HG02870 (cell line): ENCODE measurements at regions not wholly inside any gene's neighbourhood (a gene's known extent, or its start where the extent isn't known, plus 50 kb on each side); places are given as distances from the start of the nearest gene placed in this dataset.
"Not testable (repeated sequence)": the region's sequence is repeated elsewhere in the genome, so short reads cannot be mapped to it uniquely, and the experiment has no call there.

Experiments
- ATAC-seq: cut with Tn5 transposase; IDR thresholded peaks from one replicate; pipeline ENCODE4 v1.9.1; 2021; ENCODE audit warnings: mild to moderate bottlenecking, moderate library complexity; ENCODE audit not compliant: unreplicated experiment

DNA sequence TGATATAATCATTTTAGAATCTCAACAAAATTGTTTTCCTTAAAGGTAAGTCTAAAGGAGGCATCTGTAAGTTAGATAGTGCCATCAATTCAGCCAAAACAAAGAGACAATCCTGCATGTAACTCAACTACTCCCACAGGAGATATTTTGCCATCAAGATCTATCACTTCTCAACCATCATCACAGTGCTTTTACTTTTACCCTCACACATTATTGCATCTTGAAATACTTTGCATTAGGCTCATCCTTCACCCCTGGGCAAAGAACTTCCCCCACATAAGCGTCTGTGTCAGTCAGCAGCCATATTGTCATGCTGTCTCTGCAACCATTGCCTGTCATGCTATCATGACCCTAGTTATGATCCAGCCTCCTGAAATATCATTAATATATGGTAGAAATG, 54.9 kb upstream of the NLGN1 start:
- ATAC-seq: no peak

DNA sequence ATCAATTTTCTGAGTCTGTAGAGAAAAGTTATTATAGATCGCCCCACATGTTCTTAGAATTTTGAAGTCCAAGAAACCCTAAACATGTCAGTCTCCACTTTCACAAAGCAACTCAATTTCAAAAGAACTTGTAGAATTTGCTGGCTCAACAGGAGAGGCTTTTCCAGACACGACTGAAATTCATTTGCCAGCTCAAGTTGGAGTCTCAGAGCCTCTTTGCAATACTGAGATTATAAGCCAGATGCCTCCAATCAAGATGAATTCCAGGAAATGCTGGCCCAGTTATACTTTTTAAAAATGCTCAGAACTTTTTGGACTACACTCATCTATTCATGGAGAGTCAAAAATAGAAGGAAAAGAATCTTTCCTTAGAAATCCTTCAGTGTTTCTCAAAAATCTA, 56.9 kb upstream of the NLGN1 start:
- ATAC-seq: no peak

DNA sequence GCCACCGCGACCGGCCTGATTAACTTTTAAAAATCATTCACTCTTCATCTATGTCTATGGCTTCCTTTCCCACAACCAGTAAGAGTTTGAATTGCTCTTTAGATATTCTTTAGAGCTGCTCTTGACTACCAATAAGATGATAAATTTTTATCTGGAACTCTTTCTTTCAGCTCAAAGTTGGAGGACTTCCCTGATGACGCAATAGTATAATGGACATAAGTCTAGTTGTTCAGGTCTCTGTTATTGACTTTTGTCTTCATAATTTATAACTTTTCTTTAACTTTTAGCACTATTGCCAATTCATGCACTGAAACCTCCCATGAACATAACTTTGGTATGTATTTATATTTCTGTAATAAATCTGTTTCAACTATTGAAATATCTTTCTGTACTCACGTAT, 61.3 kb upstream of the NLGN1 start:
- no peak for ATAC-seq

DNA sequence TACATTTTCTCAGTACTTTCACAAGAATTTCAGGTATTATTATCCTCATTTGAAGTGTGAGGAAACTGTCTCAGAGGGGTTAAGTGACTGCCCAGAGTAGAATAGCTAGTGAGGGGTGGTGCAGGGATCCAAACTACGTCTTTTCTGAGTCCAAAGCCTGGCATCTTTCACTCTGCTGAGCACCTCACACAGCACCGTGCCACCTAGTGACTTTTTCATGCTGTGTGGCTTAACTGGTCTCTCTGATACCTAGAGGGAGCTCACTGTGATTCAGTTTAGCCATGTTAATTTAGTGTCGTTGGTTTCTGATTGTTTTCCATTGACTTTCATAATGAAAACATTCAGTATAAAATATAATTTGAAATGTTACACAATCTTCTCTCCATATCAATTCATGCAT, 91.4 kb upstream of the NLGN1 start:
- no peak for ATAC-seq

DNA sequence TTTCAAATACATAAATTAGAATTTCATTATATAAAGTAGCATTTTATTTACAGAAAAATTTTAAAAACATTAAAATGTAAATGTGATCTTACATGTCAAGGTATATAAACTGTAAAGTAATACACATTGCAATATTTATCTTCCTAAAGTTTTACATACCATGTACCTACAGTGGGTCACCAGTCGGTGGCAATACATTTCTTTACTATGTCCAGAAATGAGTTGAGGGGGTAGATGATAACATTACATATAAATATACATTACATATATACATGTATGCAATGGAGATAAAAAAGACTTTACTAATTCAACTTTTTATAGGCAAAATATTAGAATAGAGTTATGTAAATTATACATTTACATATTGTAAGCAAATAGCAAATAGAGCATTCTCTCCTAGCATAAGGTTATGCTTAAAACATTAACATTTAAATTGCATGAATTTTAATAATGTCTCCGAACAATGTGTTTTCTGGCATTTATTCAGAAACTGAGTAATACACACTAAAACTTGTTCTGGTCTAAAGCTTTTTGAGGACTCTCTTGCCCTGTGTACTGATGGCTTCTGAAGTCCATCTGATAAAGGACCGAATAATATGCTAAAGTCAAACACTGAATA, 93.3 kb upstream of the NLGN1 start:
- no peak for ATAC-seq

DNA sequence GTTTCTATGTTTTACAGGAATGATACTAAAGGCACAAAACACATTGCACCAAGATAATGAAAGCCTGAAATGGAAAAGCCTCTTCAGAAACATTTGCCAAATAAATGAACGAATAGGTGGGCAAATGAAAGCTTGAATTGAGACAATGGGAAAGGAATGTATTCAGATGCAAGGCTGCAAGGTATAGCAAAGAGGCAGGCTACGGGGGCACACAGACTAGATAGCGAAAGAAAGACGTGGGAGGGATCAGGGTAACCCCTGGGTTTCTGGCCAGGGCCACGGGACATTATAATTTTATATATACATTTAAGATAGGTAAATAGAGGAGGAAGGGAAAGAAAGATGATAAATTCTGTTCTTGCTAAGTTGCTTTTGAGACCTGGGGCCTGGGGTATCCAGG, 95.9 kb upstream of the NLGN1 start:
- no peak for ATAC-seq

DNA sequence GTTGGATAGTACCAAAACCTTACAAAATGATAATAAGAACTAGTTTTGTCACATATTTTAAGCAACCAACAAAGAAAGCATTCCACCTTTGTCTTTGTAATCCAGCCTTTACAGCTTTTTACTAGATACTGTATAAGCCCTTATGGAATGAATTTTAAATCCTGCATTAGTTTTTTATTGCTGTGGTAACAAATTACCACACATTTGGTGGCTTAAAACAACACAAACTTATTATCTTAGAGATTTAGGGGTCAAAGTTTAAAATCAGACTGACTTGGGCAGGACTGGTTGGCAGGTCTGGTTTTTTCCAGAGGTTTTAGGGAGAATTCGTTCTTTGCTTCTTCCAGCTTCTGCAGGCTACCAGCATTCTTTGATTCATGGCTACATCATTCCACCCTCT, 108.5 kb upstream of the NLGN1 start:
- no peak for ATAC-seq

DNA sequence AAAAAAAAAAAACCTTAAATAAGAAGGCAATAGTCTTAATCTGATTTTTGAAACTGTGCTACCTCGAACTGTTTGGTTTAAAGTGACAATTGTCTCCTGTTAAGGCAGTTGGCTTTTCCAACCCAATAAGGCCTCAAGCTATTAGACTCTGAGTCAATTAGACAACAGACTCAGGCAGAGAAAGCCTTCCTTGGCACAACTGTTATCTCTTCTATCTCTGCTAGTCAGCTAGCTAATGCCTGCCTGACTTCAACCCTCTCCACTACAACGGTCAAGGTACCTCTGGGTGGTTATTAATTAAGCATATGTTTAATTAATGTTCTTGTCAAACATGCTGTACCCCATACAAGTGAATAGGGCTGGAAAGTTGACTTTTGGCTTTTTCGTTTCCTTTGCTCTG, 110.2 kb upstream of the NLGN1 start:
- ATAC-seq: no peak

DNA sequence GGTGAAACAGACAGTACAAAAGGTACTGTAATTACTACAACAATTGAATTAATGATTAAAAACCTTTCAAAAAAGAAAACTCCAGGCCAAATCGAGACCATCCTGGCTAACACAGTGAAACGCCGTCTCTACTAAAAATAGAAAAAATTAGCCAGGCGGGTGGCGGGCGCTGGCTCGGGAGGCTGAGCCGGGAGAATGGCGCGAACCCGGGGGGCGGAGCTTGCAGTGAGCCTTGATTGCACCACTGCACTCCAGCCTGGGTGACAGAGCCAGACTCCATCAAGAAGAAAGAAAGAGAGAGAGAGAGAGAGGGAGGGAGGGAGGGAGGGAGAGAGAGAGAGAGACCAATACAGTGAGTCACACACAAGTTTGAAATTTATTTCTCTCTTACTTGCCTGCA, 111.0 kb upstream of the NLGN1 start:
- ATAC-seq: not testable (repeated sequence)

DNA sequence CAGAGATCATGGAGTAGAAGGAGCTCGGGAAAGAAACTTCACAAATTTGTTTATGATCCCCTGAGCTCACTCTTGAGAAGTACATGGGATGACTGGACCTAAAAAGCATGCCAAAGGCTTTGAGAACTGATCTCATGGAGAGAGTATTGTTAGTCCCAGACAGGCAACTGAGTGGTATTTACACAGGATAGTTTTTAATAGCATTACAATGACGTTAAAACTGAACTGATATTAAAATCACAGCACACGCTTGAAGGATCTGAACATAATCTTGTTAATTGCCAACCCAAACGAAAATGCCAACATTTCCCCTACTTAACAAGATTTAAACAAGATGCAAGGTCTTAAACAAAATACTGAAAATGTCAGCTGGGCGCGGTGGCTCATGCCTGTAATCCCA, 113.2 kb upstream of the NLGN1 start:
- ATAC-seq: no peak

DNA sequence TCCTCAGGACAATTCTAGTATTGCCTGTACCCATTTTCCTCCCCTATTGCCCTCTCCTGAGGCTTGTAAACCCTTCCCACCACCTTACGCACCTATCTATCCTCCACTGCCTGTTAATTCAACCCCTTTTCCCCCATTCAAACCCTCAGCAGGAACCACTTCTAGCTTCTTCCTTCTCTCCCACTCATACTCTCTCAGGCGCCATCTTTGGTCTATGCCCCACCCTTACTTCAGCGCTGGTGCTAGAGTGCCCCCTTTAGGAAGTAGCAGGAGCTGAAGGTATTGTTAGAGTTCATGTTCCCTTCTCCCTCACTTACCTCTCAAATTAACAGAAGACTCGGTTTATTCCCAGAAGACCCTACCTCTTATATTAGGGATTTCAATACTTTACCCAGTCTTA, 121.8 kb upstream of the NLGN1 start:
- peak; percentile 74 for ATAC-seq

DNA sequence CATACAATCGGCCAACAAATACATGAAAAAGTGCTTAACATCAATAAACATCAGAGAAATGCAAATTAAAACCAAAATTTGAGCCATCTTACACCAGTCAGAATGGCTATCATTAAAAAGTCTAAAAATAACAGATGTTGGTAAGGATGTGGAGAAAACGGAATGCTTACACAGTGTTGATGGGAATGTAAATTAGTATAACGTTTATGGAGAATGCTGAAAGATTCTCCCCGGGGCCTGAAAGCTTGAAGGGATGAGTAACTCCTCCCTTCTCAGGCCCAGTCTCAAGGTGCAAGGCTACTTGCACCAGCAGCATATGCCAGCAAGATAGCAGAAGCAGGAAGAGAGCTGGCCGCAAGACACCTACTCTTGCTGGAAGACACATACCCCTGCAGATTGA, 123.7 kb upstream of the NLGN1 start:
- no peak for ATAC-seq

DNA sequence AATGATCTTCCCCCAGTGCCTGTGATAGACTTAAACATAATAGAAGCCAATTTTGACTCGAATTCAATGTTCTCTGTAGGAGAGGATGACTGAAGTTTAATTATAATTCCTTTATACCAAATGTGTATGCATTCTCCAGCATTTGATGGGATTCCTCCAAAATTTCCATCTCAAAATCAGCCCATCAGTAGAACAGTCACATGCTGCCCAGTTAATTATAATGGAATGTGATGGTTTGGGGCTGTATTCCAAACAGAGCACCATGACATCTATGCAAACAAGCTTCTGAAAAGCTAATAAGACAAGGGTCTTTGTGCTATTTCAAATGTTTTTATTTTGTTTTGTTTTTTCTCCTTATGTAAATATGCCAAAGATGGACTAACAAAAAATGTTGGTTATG, 127.7 kb upstream of the SPATA16 start:
- ATAC-seq: no peak

DNA sequence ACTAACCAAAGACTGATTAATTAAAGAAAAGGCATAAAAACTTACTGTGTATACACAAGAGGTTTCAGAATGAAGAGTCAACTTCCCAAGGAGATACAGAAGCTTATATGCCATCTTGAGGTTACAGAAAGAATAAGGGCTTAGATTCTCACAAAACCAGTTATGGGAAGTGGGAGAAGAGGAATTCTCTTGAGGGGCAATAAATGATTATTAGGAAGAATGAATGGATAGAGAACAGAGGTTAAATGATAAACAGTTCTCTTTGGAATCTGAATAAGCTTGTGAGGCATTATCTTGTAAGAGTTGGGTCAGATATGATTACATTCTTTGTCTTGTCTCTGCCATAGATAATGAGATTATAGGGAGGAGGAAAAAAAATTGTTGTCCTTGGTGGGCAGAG, 126.7 kb upstream of the SPATA16 start:
- ATAC-seq: no peak

DNA sequence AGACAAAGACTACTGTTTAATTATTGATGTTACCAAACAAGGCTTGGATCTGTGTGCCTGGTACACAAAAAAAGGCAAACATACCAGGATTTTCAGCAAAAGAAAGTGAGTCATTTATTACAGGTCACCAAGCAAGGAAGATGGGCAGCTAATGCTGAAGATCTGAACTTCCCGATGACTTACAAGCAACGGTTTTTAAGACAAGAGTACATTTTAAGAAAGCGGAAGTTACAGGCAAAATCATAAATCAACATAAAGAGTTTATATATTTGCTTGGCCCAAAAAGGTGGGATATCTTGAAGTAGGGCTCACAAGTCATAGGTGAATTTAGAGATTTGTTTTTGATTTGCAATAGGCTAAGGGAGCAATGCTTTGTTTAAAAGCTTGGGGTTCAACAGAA, 125.4 kb upstream of the SPATA16 start:
- ATAC-seq: no peak

DNA sequence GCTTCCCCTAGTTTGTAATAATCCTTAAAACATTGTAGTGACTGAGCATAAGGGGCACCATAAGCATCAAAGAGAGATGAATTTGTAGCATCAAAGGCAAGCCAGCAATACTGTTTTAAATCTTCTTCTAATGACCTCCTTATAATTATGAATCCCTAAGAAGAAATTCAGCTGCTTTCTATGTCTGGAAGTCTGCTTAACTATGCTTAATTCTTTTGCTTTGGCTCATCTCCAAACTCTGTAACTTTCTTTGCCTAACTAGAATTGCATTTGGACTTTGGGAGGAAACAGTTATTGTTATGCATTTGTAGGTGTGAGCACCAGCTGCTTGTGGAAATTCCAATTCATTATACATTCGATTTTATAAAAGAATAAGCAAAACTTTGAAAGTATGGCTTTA, 117.7 kb upstream of the SPATA16 start:
- ATAC-seq: no peak

DNA sequence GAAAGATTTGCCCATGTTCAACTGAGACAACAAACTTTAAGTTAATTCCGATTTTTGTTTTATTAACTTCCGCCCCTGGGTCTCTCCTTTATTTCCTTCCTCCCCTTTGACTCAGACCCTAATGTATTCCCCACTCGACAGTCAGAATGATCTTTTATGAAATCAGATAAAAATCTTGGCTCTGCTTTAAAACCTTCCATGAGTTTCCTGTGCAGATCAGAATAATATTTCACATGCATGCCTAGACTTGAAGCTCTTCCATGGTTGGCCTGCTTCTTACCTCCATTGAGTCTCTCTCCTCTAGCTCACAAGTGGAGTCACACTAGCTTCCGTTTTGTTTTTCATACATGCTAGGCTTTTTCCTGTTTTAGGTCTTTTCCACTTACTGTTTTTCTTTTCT, 116.8 kb upstream of the SPATA16 start:
- ATAC-seq: no peak

DNA sequence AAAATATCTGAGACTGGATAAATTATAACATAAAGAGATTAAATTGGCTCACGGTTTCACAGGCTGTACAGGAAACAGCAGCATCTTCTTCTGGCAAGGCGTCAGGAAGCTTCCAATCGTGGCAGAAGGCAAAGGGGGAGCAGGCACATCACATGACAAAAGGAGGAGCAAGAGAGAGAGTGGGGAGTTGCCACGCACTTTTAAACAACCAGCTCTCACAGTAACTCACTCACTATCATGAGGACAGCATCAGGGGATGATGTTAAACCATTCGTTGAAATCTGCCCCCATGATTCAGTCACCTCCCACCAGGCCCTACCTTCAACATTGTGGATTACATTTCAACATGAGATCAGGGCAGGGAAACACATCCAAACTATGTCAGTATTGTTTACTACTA, 114.5 kb upstream of the SPATA16 start:
- ATAC-seq: no peak

DNA sequence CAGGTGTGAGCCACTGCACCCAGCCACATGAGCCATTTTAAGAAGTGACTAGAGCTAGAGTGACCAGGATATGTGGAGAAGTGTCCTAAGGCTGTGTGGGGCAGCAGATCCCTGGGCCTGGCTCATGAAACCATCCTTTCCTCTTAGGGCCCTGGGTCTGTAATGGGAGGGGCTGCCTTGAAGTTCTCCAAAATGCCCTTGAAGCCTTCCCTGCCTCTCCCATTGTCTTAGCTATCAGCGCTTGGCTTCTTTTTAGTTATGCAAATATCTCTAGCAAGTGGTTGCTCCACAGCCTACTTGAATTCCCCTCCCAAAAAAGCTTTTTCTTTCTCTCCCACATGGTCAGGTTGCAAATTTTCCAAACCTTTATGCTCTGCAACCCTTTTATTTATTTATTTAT, 112.4 kb upstream of the SPATA16 start:
- ATAC-seq: no peak

DNA sequence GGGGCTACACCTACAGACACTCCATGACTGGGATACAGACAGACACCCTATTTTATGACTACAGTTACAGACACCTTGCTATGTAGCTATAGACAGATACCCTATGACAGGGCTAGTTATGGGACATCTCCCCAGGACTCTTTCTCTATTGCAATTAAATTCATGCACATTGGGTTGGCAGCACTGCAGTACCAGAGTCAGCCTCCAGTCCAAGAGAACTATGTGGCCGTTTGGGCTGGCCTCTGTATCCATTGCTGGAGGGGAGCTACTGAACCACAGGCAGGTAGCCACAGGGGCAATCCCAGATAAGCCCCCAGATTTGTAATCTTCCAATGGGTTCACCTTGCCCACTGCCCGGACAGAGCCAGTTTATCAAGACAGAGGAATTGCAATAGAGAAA, 108.4 kb upstream of the SPATA16 start:
- ATAC-seq: no peak

DNA sequence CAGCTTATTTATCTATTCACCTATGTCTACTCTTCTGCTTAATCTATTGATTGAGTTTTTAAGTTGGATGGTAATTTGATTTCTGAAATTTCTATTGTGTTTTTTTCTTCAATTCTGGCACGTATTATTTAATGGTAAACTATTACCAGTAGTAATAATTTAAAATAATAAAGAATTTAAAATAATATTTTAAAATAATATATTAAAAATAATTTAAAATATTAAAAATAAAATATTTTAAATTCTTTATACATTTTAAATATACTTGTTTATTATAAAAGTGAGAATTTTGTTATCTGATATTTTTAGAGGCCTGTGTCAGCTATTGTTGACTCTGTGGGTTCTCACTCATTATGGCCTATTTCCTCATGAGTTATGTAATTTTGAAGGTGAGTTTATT, 100.7 kb upstream of the SPATA16 start:
- ATAC-seq: no peak

DNA sequence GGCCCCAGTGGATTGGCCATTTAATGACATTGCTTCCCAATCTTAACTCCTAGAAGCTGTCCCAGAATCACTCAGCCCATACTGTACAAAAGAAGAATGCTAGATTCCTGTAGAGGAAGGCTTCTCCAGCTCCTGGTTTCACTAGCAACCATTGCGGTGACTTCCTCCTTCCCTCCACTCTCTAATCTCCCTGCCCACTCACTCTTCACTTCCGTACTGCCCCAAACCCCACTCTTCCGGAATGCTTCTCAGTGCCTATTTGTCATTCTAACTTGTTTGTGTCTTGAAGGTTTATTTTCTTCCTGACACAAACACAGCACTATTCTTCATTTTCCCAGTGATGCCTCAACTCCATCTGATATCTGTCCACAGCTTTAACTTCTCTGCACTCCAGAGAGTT, 97.1 kb upstream of the SPATA16 start:
- no peak for ATAC-seq

DNA sequence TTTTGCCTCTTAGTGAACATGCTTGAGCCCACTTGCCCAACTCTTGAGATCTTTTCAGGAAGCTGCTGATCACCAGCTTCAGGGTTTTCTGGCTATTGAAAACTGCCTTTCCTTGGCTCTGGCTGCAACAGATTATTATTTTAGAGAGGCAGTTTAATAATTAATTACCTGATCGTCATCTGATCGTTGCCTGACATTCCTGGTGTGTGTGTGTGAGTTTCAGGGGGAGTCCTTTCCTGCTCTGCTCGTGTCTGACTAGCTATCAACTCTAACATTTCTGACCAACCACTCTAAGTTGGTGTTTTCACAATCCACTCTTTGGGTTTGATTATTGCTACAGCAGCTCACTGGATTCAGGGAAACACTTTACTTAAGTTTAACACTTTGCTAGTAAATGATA, 84.3 kb upstream of the SPATA16 start:
- ATAC-seq: no peak

DNA sequence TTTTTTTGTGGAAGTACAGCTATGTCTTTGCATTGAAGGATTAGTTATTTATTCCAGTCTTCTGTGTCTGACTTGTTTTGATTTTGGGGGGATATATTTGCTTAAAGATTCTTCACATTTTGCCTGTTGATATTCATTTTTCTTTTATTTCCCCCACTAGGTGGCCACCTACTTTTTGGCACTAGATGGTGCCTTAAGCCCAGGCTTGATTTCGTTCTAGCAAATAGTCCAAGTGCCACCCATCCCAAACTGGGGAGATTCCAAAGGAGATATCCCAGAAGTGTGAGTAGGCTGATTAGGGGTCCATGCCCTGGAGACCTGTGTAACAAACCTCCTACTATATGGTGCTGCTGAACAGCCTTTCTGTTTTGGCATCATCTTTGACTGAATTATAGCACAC, 80.0 kb upstream of the SPATA16 start:
- no peak for ATAC-seq
